ENCODE measurements at regions not wholly inside any gene's neighbourhood (a gene's known extent, or its start where the extent isn't known, plus 50 kb on each side); places are given as distances from the start of the nearest gene placed in this dataset.

DNA sequence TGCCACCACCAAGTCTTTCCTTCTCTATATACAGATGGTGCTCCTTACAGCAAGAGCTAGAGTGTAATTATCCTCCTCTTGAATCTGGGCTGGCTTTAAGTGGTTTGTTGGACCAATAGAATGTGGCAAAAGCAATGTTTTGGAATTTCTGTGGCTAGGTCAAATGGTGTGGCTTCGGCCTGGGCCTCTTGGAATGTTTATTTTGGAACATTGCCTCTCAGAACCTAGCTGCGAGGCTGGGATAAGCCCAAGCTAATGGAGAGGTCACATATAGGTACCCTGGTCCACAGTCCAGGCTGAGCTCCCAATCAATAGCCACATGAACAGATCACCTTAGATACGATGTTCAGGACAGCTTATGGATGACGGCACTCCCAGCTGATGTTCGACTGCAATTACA, 556.7 kb downstream of the TYW1 start:
- intact Hi-C loops (cut with micrococcal nuclease): no loop called here
- Mint-ChIP-seq H3K4me1 (ENCODE audit: low read depth) (no peaks in the 10 kb centered on the region), H3K9me3 (peaks cover 9% of the 10 kb centered on the region), H3K4me3 (no peak overlapping the region), H3K36me3 (ENCODE audit: low read depth) (no peaks in the 10 kb centered on the region), H3K27me3 (ENCODE audit: low read depth) (no peaks in the 10 kb centered on the region), H3K27ac (no peak overlapping the region)
- CTCF ChIA-PET: no interaction called here
- no peak for DNase-seq

- H3K4me3 Mint-ChIP-seq: no peak overlapping the region
- no peaks in the 10 kb centered on the region for H3K36me3 Mint-ChIP-seq (ENCODE audit: low read depth)
- no peak for DNase-seq
- H3K9me3 Mint-ChIP-seq: peaks cover 8% of the 10 kb centered on the region
- H3K4me1 Mint-ChIP-seq (ENCODE audit: low read depth): no peaks in the 10 kb centered on the region
- H3K27me3 Mint-ChIP-seq (ENCODE audit: low read depth): no peaks in the 10 kb centered on the region
- CTCF ChIA-PET: no interaction called here
- no peak overlapping the region for H3K27ac Mint-ChIP-seq
- intact Hi-C loops (cut with micrococcal nuclease): no loop called here
Observed at GRCh38 chr7:67554986-67555385, 558.4 kb downstream of the TYW1 start.

- H3K9me3 Mint-ChIP-seq: peaks cover 2% of the 10 kb centered on the region
- H3K36me3 Mint-ChIP-seq (ENCODE audit: low read depth): no peaks in the 10 kb centered on the region
- no peaks in the 10 kb centered on the region for H3K4me1 Mint-ChIP-seq (ENCODE audit: low read depth)
- DNase-seq: no peak
- no peak overlapping the region for H3K27ac Mint-ChIP-seq
- CTCF ChIA-PET: no interaction called here
- intact Hi-C loops (cut with micrococcal nuclease): no loop called here
- H3K27me3 Mint-ChIP-seq (ENCODE audit: low read depth): no peaks in the 10 kb centered on the region
- no peak overlapping the region for H3K4me3 Mint-ChIP-seq
Observed at GRCh38 chr7:67564959-67565358, 568.3 kb downstream of the TYW1 start.

DNA sequence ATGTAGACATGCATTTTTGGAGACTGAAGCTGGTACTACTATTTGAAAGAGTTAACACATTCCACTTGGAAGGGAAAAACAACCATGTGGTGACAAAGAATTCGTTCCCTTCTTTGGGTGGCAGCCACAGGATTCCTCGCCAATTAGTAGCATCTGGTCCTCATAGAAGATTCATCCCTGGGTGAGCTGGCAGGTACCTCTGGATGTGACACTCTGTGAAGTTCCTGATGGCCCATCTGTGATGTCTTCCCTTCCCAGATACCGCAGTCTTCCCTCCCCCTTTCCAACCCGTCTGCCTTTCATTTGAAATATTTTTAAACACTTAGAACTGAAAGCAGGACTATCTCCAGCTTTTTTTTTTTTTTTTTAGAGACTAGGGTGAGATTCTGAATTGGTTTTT, 569.5 kb downstream of the TYW1 start:
- no peak overlapping the region for H3K4me3 Mint-ChIP-seq
- no peaks in the 10 kb centered on the region for H3K27me3 Mint-ChIP-seq (ENCODE audit: low read depth)
- H3K36me3 Mint-ChIP-seq (ENCODE audit: low read depth): no peaks in the 10 kb centered on the region
- H3K9me3 Mint-ChIP-seq: no peaks in the 10 kb centered on the region
- no peak for DNase-seq
- H3K4me1 Mint-ChIP-seq (ENCODE audit: low read depth): no peaks in the 10 kb centered on the region
- no peak overlapping the region for H3K27ac Mint-ChIP-seq
- intact Hi-C loops (cut with micrococcal nuclease): no loop called here
- CTCF ChIA-PET: interaction anchor here (0.7 kb wide), 2 partner anchors 74 to 636 kb away, joined by 3 read pairs; no protein-coding TSS in a partner anchor

DNA sequence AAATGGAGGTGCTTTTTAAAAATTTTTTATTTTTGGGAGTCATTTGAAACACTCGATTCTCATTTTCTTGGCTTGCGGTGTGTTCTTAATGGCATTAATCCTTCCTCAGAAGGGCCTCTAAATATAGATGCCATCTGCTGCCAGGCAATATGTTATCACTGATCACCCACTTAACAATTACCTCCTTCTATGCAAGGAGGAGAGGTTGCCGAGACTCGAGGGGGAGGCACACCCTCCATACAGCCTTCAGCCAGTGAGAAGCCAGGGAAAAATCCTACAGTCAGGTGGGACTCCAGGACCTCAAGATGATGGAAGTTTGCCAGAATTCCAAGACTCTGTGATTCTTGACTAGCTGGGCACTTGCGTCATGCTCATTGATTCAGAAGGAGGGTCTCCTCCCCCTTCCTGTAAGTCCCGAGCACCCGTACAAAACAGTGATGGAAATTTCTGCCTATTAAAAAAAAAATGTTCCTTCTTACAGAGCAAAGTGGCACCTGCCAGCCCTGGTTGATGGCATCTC, 574.5 kb downstream of the TYW1 start:
- no peaks in the 10 kb centered on the region for H3K36me3 Mint-ChIP-seq (ENCODE audit: low read depth)
- no peaks in the 10 kb centered on the region for H3K27me3 Mint-ChIP-seq (ENCODE audit: low read depth)
- no peak overlapping the region for H3K27ac Mint-ChIP-seq
- no peaks in the 10 kb centered on the region for H3K9me3 Mint-ChIP-seq
- CTCF ChIA-PET: no interaction called here
- intact Hi-C loops (cut with micrococcal nuclease): no loop called here
- no peak for DNase-seq
- H3K4me3 Mint-ChIP-seq: no peak overlapping the region
- no peaks in the 10 kb centered on the region for H3K4me1 Mint-ChIP-seq (ENCODE audit: low read depth)

- H3K27me3 Mint-ChIP-seq (ENCODE audit: low read depth): no peaks in the 10 kb centered on the region
- intact Hi-C loops (cut with micrococcal nuclease): no loop called here
- no peak for DNase-seq
- no peaks in the 10 kb centered on the region for H3K9me3 Mint-ChIP-seq
- no peak overlapping the region for H3K27ac Mint-ChIP-seq
- no peak overlapping the region for H3K4me3 Mint-ChIP-seq
- CTCF ChIA-PET: no interaction called here
- H3K36me3 Mint-ChIP-seq (ENCODE audit: low read depth): no peaks in the 10 kb centered on the region
- H3K4me1 Mint-ChIP-seq (ENCODE audit: low read depth): no peaks in the 10 kb centered on the region
Observed at GRCh38 chr7:67573639-67574038, 577.0 kb downstream of the TYW1 start.

DNA sequence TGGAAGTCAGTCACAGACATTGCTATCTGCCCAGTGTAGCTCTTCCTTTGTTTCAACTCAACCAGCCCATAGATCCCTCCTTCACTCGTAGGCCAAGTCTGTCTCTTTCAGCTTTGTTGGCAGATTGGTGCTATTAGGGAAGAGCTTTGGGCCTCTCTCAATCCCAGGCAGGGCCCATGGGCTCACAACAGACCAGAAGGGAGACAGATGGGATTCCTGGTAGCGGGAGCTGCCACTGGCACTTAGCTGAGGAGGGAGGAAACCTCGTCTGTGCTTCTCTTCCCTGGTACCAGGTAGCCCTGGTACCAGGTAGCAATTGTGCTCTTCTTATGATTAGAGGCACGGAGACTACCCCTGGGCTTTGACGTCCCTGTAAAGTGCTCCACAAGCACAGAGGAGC, 592.0 kb downstream of the TYW1 start:
- CTCF ChIA-PET: no interaction called here
- no peaks in the 10 kb centered on the region for H3K27me3 Mint-ChIP-seq (ENCODE audit: low read depth)
- no peak for DNase-seq
- H3K36me3 Mint-ChIP-seq (ENCODE audit: low read depth): no peaks in the 10 kb centered on the region
- H3K9me3 Mint-ChIP-seq: peaks cover 21% of the 10 kb centered on the region
- no peak overlapping the region for H3K27ac Mint-ChIP-seq
- H3K4me1 Mint-ChIP-seq (ENCODE audit: low read depth): no peaks in the 10 kb centered on the region
- intact Hi-C loops (cut with micrococcal nuclease): no loop called here
- no peak overlapping the region for H3K4me3 Mint-ChIP-seq

GRCh38 chr7:67589183-67589582, 592.5 kb downstream of the TYW1 start:
- Mint-ChIP-seq H3K27ac (no peak overlapping the region), H3K27me3 (ENCODE audit: low read depth) (no peaks in the 10 kb centered on the region), H3K36me3 (ENCODE audit: low read depth) (no peaks in the 10 kb centered on the region), H3K4me3 (no peak overlapping the region), H3K9me3 (peaks cover 21% of the 10 kb centered on the region), H3K4me1 (ENCODE audit: low read depth) (no peaks in the 10 kb centered on the region)
- CTCF ChIA-PET: no interaction called here
- no peak for DNase-seq
- intact Hi-C loops (cut with micrococcal nuclease): no loop called here

DNA sequence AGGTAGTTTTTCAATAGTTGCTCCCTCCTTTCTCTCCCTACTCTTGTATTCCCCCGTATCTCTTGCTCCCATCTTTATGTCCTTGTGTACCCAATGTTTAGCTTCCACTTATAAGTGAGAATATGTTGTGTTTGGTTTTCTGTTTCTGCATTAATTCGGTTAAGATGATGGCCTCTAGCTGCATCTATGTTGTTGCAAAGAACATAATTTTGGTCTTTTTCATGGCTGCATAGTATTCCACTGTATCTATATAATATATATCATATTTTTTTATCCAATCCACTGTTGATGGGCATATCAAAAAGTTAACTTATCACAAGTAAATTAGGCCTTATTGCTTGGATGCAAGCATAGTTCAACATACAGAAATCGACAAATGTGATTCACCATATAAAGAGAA, 594.0 kb downstream of the TYW1 start:
- no peaks in the 10 kb centered on the region for H3K4me1 Mint-ChIP-seq (ENCODE audit: low read depth)

GRCh38 chr7:67593794-67594193, 597.2 kb downstream of the TYW1 start:
- no peaks in the 10 kb centered on the region for H3K36me3 Mint-ChIP-seq (ENCODE audit: low read depth)
- no peak for DNase-seq
- no peak overlapping the region for H3K4me3 Mint-ChIP-seq
- peaks cover 11% of the 10 kb centered on the region for H3K9me3 Mint-ChIP-seq
- H3K27ac Mint-ChIP-seq: no peak overlapping the region
- CTCF ChIA-PET: no interaction called here
- no peaks in the 10 kb centered on the region for H3K4me1 Mint-ChIP-seq (ENCODE audit: low read depth)
- no peaks in the 10 kb centered on the region for H3K27me3 Mint-ChIP-seq (ENCODE audit: low read depth)
- intact Hi-C loops (cut with micrococcal nuclease): no loop called here

More for the DNA sequence above, 594.0 kb downstream of the TYW1 start:
- peaks cover 19% of the 10 kb centered on the region for H3K9me3 Mint-ChIP-seq
- intact Hi-C loops (cut with micrococcal nuclease): no loop called here
- H3K27me3 Mint-ChIP-seq (ENCODE audit: low read depth): no peaks in the 10 kb centered on the region
- no peak for DNase-seq
- no peak overlapping the region for H3K27ac Mint-ChIP-seq
- H3K36me3 Mint-ChIP-seq (ENCODE audit: low read depth): no peaks in the 10 kb centered on the region
- CTCF ChIA-PET: no interaction called here
- no peak overlapping the region for H3K4me3 Mint-ChIP-seq

DNA sequence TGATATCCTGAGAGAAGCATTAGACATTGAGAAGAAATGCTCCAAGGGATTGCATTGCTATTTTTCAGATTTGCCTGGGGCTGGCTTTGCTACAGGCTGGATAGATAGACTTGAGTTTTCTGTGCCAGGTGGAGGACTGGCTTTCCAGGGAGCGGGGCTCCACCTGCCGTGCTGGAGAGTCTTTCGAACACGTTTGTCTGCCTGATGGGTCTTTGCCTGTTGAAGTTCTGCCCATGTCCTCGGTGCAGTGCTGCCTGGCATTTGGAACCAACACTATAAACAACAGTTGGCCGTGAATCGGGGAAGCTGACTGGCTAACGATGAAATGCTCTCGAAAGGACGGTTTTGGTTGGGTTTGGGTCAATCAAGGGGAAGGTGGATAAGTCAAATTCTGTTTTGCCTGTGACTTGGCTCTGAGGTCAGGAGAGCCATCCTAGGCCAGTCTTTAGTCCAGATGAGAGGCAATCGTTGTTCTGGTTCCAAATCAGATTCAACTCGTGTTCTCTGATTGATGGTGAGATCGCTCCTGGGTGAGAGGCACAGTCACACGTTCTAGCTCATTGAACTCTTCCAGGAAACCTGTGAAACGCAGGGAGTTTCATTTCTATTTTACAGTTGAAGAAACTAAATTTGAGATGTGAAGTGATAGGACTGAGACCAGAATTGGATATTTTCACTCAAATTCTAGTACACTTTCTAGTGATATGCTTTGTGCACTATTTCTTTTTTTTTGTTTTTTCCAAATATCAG, 599.0 kb downstream of the TYW1 start:
- Mint-ChIP-seq H3K36me3 (ENCODE audit: low read depth) (no peaks in the 10 kb centered on the region), H3K9me3 (peaks cover 11% of the 10 kb centered on the region), H3K4me3 (no peak overlapping the region), H3K4me1 (ENCODE audit: low read depth) (no peaks in the 10 kb centered on the region), H3K27ac (no peak overlapping the region), H3K27me3 (ENCODE audit: low read depth) (no peaks in the 10 kb centered on the region)
- CTCF ChIA-PET: interaction anchor here (1.1 kb wide), 1 partner anchor 42 kb away, joined by 3 read pairs; no protein-coding TSS in a partner anchor
- intact Hi-C loops (cut with micrococcal nuclease): no loop called here
- no peak for DNase-seq

- intact Hi-C loops (cut with micrococcal nuclease): no loop called here
- H3K27ac Mint-ChIP-seq: no peak overlapping the region
- CTCF ChIA-PET: interaction anchor here (0.6 kb wide), 1 partner anchor 492 kb away, joined by 3 read pairs; no protein-coding TSS in a partner anchor
- H3K4me3 Mint-ChIP-seq: no peak overlapping the region
- H3K36me3 Mint-ChIP-seq (ENCODE audit: low read depth): no peaks in the 10 kb centered on the region
- H3K9me3 Mint-ChIP-seq: peaks cover 6% of the 10 kb centered on the region
- DNase-seq: no peak
- H3K27me3 Mint-ChIP-seq (ENCODE audit: low read depth): no peaks in the 10 kb centered on the region
- no peaks in the 10 kb centered on the region for H3K4me1 Mint-ChIP-seq (ENCODE audit: low read depth)
Observed at GRCh38 chr7:67597161-67597560, 600.5 kb downstream of the TYW1 start.

DNA sequence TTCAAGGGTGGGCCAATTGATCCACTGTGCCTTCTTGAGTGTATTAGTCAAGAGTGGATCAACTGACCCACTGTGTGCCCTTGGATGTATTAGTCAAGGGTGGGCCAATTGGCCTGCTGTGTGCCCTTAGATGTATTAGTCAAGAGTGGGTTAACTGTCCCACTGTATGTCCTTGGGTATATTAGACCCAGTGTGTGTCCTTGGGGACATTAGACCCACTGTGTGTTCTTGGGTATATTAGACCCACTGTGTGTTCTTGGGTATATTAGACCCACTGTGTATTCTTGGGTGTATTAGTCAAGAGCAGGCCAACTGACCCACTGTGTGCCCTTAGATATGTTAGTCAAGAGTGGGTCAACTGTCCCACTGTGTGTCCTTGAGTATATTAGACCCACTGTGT, 601.8 kb downstream of the TYW1 start:
- no peak overlapping the region for H3K27ac Mint-ChIP-seq
- H3K4me3 Mint-ChIP-seq: no peak overlapping the region
- peaks cover 4% of the 10 kb centered on the region for H3K9me3 Mint-ChIP-seq
- H3K36me3 Mint-ChIP-seq (ENCODE audit: low read depth): no peaks in the 10 kb centered on the region
- no peaks in the 10 kb centered on the region for H3K4me1 Mint-ChIP-seq (ENCODE audit: low read depth)
- no peaks in the 10 kb centered on the region for H3K27me3 Mint-ChIP-seq (ENCODE audit: low read depth)
- no peak for DNase-seq
- CTCF ChIA-PET: no interaction called here
- intact Hi-C loops (cut with micrococcal nuclease): no loop called here

Measured in activated naive CD4-positive, alpha-beta T cell treated with anti-CD3 and anti-CD28 coated beads for 36 hours (primary cell).